Heart right ventricle (tissue), 16 donors: ENCODE measurements at regions not wholly inside any gene's neighbourhood (a gene's known extent, or its start where the extent isn't known, plus 50 kb on each side); places are given as distances from the start of the nearest gene placed in this dataset.

Experiments used
- ATAC-seq, 8 donors: fragments of 200-7000 bp; cut with Tn5 transposase; one replicate each; pipeline ENCODE4 v1.9.1; 2020; ENCODE audit warnings: mild to moderate bottlenecking in 8 of 8, moderate library complexity in 8 of 8, moderate number of reproducible peaks in 1 of 8
- DNase-seq, 2 donors: peaks; one replicate each; pipeline ENCODE4 v3.0.0-alpha.2; 2020
- H3K27ac ChIP-seq, 10 donors: fragments of 200-600 bp; sonication (generic) in 2 of 10; one replicate each; pipeline versions ENCODE4 v1.5.0 to v1.8.0; 2020 to 2022; ENCODE audit warnings: mild to moderate bottlenecking in 3 of 10
- H3K27me3 ChIP-seq, 7 donors: fragments of 200-600 bp; one replicate each; pipeline ENCODE4 v1.8.0; 2021 to 2022; ENCODE audit warnings: mild to moderate bottlenecking in 2 of 7
- H3K36me3 ChIP-seq, 9 donors: fragments of 200-600 bp; sonication (generic) in 1 of 9; one replicate each; pipeline versions ENCODE4 v1.5.0 to v1.8.0; 2020 to 2022; ENCODE audit warnings: mild to moderate bottlenecking in 2 of 9
- H3K4me1 ChIP-seq, 9 donors: fragments of 200-600 bp; sonication (generic) in 1 of 9; one replicate each; pipeline versions ENCODE4 v1.5.0 to v1.8.0; 2020 to 2022; ENCODE audit warnings: mild to moderate bottlenecking in 4 of 9
- H3K4me3 ChIP-seq, 10 donors: fragments of 200-600 bp; sonication (generic) in 2 of 10; one replicate each; pipeline versions ENCODE4 v1.5.0 to v1.8.0; 2020 to 2022; ENCODE audit warnings: mild to moderate bottlenecking in 7 of 10, moderate library complexity in 2 of 10
- H3K9me3 ChIP-seq, 11 donors: fragments of 200-600 bp in 10 of 11; sonication (generic) in 2 of 11; one replicate each; pipeline versions ENCODE4 v1.5.0 to v1.8.0; 2013 to 2022; ENCODE audit warnings: mild to moderate bottlenecking in 2 of 11, control low read depth in 1 of 11, moderate library complexity in 1 of 11
- CTCF ChIP-seq, 9 donors: fragments of 200-600 bp; sonication (generic) in 2 of 9; IDR thresholded peaks; one replicate each; pipeline versions ENCODE4 v1.5.0 to v1.8.0; 2021 to 2022; ENCODE audit warnings: antibody characterized with exemption in 9 of 9, mild to moderate bottlenecking in 5 of 9, moderate library complexity in 1 of 9
- WGBS, 2 donors: extraction: QIAGEN DNeasy Blood & Tissue Kit; methylation state at CpG; one replicate each; pipeline ENCODE4 v1.1.7; 2013; ENCODE audit warnings: inconsistent platforms in 1 of 2; 5-methylcytosine and 5-hydroxymethylcytosine counted together
- intact Hi-C, 10 donors: fragments of 100-400 bp; cut with DNase I; formaldehyde crosslinking; loops; one replicate each; pipeline versions ENCODE4 v1.11.1 to v1.14.2; 2022
- donor health status: Arrhythmogenic right ventricular cardiomyopathy.
- donor health status: ischemic (EF 13 %, LVEDD 7.1; RV severe dilation, severe dysfunction).
- donor health status: healthy with polysubstance abuse.
- donor health status: DM: no; HTN: yes; CAD: no.
- donor health status: DM: no; HTN: no; CAD: no.
- donor health status: ischemic (EF 25% LVEDD 6.9; RV normal size, moderate dysfunction).
- donor health status: ischemic (EF 25% LVEDD 5.7; RV mildly dilated, moderate dysfunction).
- donor health status: healthy.
- donor health status: DM: yes; HTN: yes; CAD: no.
- donor health status: Ischemic cardiomyopathy.
- donor health status: ischemic (EF 35%, LVEDD 5.7; RV mildly dilated, moderate dysfunction).
- donor health status: nonischemic (EF 11% LVEDD 7.7; RV severe dilation, severe dysfunction).
- donor health status: DM: yes; HTN: yes; CAD: no.
- donor health status: PGD.
- donor health status: ischemic (EF 29% LVEDD 5.4; RV normal size, mild dysfunction).
- donor health status: nonischemic (EF 23%, LVEDD 6.1; RV moderate dilation, normal function).

GRCh38 chr4:58603951-58604350 lies 1493.8 kb upstream of the IGFBP7 start:
- WGBS, 2 donors: 85 to 90% methylated on average over 4 of the region's 4 CpGs
- no peaks in the 10 kb centered on the region for H3K4me1 ChIP-seq
- no peak overlapping the region for H3K4me3 ChIP-seq
- intact Hi-C loops: no loop called here
- H3K27ac ChIP-seq: no peak overlapping the region
- H3K27me3 ChIP-seq: no peaks in the 10 kb centered on the region
- no peaks in the 10 kb centered on the region for H3K36me3 ChIP-seq
- DNase-seq (no peak), ATAC-seq (no peak)
- TF ChIP-seq CTCF (IDR thresholded peaks at IDR 0.05): no peak
- no peaks in the 10 kb centered on the region for H3K9me3 ChIP-seq

GRCh38 chr4:58602731-58603359 lies 1492.7 kb upstream of the IGFBP7 start:
- no peaks in the 10 kb centered on the region for H3K27me3 ChIP-seq
- DNase-seq (no peak), ATAC-seq (no peak)
- H3K9me3 ChIP-seq: no peaks in the 10 kb centered on the region
- H3K36me3 ChIP-seq: no peaks in the 10 kb centered on the region
- TF ChIP-seq CTCF (IDR thresholded peaks at IDR 0.05): no peak
- WGBS, 2 donors: 11 to 20% methylated on average over 1 of the region's 1 CpG
- no peaks in the 10 kb centered on the region for H3K4me1 ChIP-seq
- no peak overlapping the region for H3K4me3 ChIP-seq
- intact Hi-C loops: no loop called here
- H3K27ac ChIP-seq: no peak overlapping the region

- no peak overlapping the region for H3K4me3 ChIP-seq
- no peak overlapping the region for H3K27ac ChIP-seq
- no peak for TF ChIP-seq CTCF (IDR thresholded peaks at IDR 0.05)
- ATAC-seq (no peak), DNase-seq (no peak)
- no peaks in the 10 kb centered on the region for H3K9me3 ChIP-seq
- intact Hi-C loops: no loop called here
- H3K36me3 ChIP-seq: no peaks in the 10 kb centered on the region
- no peaks in the 10 kb centered on the region for H3K27me3 ChIP-seq
- WGBS, 2 donors: 54 to 55% methylated on average over 1 of the region's 1 CpG
- no peaks in the 10 kb centered on the region for H3K4me1 ChIP-seq
Observed at GRCh38 chr4:58602022-58602421, 1491.8 kb upstream of the IGFBP7 start.

GRCh38 chr4:58600290-58600689 lies 1490.1 kb upstream of the IGFBP7 start:
- H3K36me3 ChIP-seq: no peaks in the 10 kb centered on the region
- intact Hi-C loops: no loop called here
- WGBS, 2 donors: 81 to 90% methylated on average over 2 of the region's 2 CpGs

More at GRCh38 chr4:58600290-58600689, 1490.1 kb upstream of the IGFBP7 start:
- ATAC-seq (no peak), DNase-seq (no peak)
- Histone ChIP-seq H3K27me3 (no peaks in the 10 kb centered on the region), H3K27ac (no peak overlapping the region), H3K9me3 (no peaks in the 10 kb centered on the region), H3K4me1 (no peaks in the 10 kb centered on the region), H3K4me3 (no peak overlapping the region)
- TF ChIP-seq CTCF (IDR thresholded peaks at IDR 0.05): no peak
